HG02938 (cell line): ENCODE measurements at regions not wholly inside any gene's neighbourhood (a gene's known extent, or its start where the extent isn't known, plus 50 kb on each side); places are given as distances from the start of the nearest gene placed in this dataset.

Experiments used
- ATAC-seq: cut with Tn5 transposase; IDR thresholded peaks from one replicate; pipeline ENCODE4 v1.9.1; 2021; ENCODE audit warnings: mild to moderate bottlenecking, moderate library complexity; ENCODE audit not compliant: unreplicated experiment

- ATAC-seq = no peak
Observed at GRCh38 chr2:3101016-3101942, 276.3 kb downstream of the EIPR1 start.

GRCh38 chr2:3100386-3100785, 277.2 kb downstream of the EIPR1 start:
- ATAC-seq = no peak

- ATAC-seq = no peak
Observed at GRCh38 chr2:3099860-3100234, 277.8 kb downstream of the EIPR1 start.

- ATAC-seq = no peak
Observed at GRCh38 chr2:3099145-3099859, 278.3 kb downstream of the EIPR1 start.

- ATAC-seq = no peak
Observed at GRCh38 chr2:3098231-3098630, 279.4 kb downstream of the EIPR1 start.

- no peak for ATAC-seq
Observed at GRCh38 chr2:3097804-3098203, 279.8 kb downstream of the EIPR1 start.

GRCh38 chr2:3094999-3095958, 282.3 kb downstream of the EIPR1 start:
- ATAC-seq = no peak

GRCh38 chr2:3094318-3094717, 283.3 kb downstream of the EIPR1 start:
- no peak for ATAC-seq

- no peak for ATAC-seq
Observed at GRCh38 chr2:3091696-3092095, 285.9 kb downstream of the EIPR1 start.

- ATAC-seq = no peak
Observed at GRCh38 chr2:3082705-3083104, 294.9 kb downstream of the EIPR1 start.

GRCh38 chr2:3079959-3080948, 297.4 kb downstream of the EIPR1 start:
- no peak for ATAC-seq

- ATAC-seq = no peak
Observed at GRCh38 chr2:3079466-3079865, 298.2 kb downstream of the EIPR1 start.

- no peak for ATAC-seq
Observed at GRCh38 chr2:3078684-3079083, 298.9 kb downstream of the EIPR1 start.

- ATAC-seq = no peak
Observed at GRCh38 chr2:3076848-3077642, 300.6 kb downstream of the EIPR1 start.

- no peak for ATAC-seq
Observed at GRCh38 chr2:3075991-3076340, 301.7 kb downstream of the EIPR1 start.

GRCh38 chr2:3075316-3075990, 302.2 kb downstream of the EIPR1 start:
- ATAC-seq = no peak

- ATAC-seq = no peak
Observed at GRCh38 chr2:3073704-3074103, 303.9 kb downstream of the EIPR1 start.

GRCh38 chr2:3073041-3073595, 304.5 kb downstream of the EIPR1 start:
- no peak for ATAC-seq
